ENCODE measurements at regions not wholly inside any gene's neighbourhood (a gene's known extent, or its start where the extent isn't known, plus 50 kb on each side); places are given as distances from the start of the nearest gene placed in this dataset.

DNA sequence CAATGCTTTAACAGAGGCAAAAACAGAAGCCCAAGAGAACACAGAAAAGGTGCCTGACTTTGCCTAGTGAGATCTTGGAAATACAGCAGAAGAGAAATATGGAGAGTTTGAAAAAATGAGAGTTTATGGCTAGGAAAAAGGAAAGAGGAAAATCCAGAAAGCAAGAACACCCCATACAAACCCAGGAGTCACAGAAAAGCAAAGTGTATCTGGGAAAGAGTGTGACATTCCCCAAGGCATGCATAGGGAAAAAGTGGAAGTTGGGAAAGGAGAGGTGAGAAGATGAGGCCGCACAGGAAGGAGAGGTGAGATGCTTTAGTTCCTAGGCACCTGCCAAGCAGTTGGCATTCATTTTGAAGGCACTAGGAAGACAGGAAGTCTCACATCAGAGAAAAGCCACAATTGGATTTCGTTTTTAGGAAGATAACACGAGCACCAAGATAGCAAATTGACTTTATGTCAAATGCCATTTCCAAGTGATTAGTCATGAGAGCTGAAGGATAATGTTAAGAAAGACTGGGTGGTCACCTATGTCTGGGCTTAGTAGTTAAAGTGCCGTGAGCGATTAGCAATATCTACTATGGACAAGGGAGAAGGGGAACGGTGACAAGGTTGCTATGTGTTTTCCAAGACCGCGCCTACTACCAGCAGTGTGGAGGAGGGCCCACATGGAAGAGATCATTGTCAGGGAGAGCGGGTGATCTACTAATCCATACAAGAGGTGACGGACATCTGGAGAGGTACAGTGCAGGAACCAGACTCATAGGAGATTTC, 224.1 kb upstream of the PARD3B start:
- Mint-ChIP-seq H3K27me3 (ENCODE audit: unreplicated experiment) (no peaks in the 10 kb centered on the region), H3K4me3 (ENCODE audit: unreplicated experiment) (no peak overlapping the region), H3K9me3 (ENCODE audit: unreplicated experiment) (no peaks in the 10 kb centered on the region), H3K36me3 (ENCODE audit: low read depth, unreplicated experiment) (peaks cover 3% of the 10 kb centered on the region), H3K27ac (ENCODE audit: unreplicated experiment) (peak overlapping the region; percentile 6), H3K4me1 (ENCODE audit: unreplicated experiment) (peaks cover 28% of the 10 kb centered on the region)
- TF ChIP-seq, protein P1, sequence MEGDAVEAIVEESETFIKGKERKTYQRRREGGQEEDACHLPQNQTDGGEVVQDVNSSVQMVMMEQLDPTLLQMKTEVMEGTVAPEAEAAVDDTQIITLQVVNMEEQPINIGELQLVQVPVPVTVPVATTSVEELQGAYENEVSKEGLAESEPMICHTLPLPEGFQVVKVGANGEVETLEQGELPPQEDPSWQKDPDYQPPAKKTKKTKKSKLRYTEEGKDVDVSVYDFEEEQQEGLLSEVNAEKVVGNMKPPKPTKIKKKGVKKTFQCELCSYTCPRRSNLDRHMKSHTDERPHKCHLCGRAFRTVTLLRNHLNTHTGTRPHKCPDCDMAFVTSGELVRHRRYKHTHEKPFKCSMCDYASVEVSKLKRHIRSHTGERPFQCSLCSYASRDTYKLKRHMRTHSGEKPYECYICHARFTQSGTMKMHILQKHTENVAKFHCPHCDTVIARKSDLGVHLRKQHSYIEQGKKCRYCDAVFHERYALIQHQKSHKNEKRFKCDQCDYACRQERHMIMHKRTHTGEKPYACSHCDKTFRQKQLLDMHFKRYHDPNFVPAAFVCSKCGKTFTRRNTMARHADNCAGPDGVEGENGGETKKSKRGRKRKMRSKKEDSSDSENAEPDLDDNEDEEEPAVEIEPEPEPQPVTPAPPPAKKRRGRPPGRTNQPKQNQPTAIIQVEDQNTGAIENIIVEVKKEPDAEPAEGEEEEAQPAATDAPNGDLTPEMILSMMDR (IDR thresholded peaks at IDR 0.05; ENCODE audit: unreplicated experiment) = no peak
- no peak for DNase-seq (ENCODE audit: low spot score)

DNA sequence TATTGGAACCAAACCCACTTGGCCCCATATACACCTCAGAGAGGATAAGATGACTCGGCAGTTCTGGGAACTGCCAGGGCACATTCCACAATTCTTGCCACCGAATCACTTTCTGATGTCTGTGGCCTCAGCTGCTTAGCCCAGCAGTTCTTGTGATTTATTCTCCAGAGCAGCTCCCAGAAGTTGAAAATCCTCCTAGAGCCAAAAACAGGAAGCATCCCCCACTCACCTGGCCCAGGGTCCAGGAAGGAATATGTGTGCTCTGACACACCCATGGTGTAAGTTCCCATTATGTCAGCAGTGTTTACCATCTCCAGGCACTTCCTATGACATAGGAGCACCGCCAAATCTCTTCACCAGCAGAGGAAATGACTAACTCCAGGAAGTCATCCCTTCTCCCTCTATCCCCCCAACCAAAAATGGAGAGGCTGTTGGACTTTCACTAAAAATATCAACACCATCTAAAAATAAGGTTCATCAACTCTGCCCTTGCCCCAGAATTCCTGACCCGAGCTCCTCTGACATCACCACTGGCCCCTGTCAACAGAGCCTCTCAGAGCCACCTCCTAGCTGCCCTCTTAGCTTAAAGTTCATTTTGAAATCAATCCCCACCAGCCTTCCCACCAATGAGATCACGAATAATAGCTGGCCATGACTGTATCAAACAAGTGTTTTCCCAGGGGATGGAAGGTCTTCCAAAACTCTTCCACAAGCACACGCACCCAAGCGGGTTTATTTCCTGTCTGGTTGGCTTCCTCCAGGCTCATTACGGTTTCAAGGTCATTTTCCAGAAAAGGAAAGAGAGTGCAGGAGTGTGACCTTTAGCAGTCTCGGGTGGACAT, 223.1 kb upstream of the PARD3B start:
- H3K27ac Mint-ChIP-seq (ENCODE audit: unreplicated experiment) = peak overlapping the region; percentile 92
- H3K9me3 Mint-ChIP-seq (ENCODE audit: unreplicated experiment) = no peaks in the 10 kb centered on the region
- no peak for DNase-seq (ENCODE audit: low spot score)
- TF ChIP-seq, protein P1 (IDR thresholded peaks at IDR 0.05; ENCODE audit: unreplicated experiment) = no peak
- peaks cover 3% of the 10 kb centered on the region for H3K36me3 Mint-ChIP-seq (ENCODE audit: low read depth, unreplicated experiment)
- no peaks in the 10 kb centered on the region for H3K27me3 Mint-ChIP-seq (ENCODE audit: unreplicated experiment)
- peak overlapping the region; percentile 47 for H3K4me3 Mint-ChIP-seq (ENCODE audit: unreplicated experiment)
- peaks cover 35% of the 10 kb centered on the region for H3K4me1 Mint-ChIP-seq (ENCODE audit: unreplicated experiment)

DNA sequence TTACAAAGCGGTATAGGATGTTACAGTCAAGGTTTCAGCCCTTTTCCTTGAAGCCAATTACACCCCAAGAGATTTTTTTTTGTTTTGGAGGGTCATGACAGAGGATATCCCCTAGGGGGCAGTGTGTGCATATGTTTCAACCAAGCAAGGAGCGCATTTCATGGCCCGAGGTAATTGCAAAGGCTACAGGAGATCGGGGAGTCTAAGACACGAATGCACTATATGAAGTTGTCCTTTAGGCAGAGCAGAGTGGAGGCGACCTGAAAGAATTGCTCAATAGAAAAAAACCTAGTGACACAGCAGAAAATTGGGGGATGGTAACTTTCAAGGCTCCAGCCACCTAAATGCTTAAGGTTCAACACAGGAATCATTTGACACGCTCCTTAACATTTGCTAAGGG, 219.8 kb upstream of the PARD3B start:
- no peaks in the 10 kb centered on the region for H3K9me3 Mint-ChIP-seq (ENCODE audit: unreplicated experiment)

DNA sequence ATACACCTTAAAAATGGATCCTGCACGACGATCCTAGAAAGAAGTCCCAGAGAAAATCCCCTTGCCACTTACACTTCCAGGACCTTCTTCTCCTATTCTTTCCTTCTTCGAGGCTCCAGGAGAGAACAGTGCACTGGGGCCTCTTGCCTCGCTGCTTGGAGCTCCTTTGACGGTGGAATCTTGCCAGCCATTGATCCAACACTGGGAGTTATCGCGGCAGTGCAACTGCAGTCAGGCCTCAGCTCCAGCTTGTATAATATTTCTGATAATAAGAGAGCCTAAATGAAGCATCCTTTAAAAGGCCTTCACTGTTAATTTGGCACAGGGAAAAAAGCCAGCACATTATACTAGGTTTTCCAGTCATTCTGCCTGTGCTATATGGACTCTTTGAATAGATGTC, 216.9 kb upstream of the PARD3B start:
- H3K36me3 Mint-ChIP-seq (ENCODE audit: low read depth, unreplicated experiment) = no peaks in the 10 kb centered on the region
- H3K27me3 Mint-ChIP-seq (ENCODE audit: unreplicated experiment) = no peaks in the 10 kb centered on the region
- H3K27ac Mint-ChIP-seq (ENCODE audit: unreplicated experiment) = no peak overlapping the region

More for the DNA sequence above, 219.8 kb upstream of the PARD3B start:
- H3K27ac Mint-ChIP-seq (ENCODE audit: unreplicated experiment) = peak overlapping the region; percentile 32
- no peak overlapping the region for H3K4me3 Mint-ChIP-seq (ENCODE audit: unreplicated experiment)
- TF ChIP-seq, protein P1 (IDR thresholded peaks at IDR 0.05; ENCODE audit: unreplicated experiment) = peak; percentile 98
- peaks cover 3% of the 10 kb centered on the region for H3K36me3 Mint-ChIP-seq (ENCODE audit: low read depth, unreplicated experiment)
- H3K27me3 Mint-ChIP-seq (ENCODE audit: unreplicated experiment) = no peaks in the 10 kb centered on the region
- peaks cover 42% of the 10 kb centered on the region for H3K4me1 Mint-ChIP-seq (ENCODE audit: unreplicated experiment)
- peak; percentile 77 for DNase-seq (ENCODE audit: low spot score)

More for the DNA sequence above, 216.9 kb upstream of the PARD3B start:
- TF ChIP-seq, protein P1 (IDR thresholded peaks at IDR 0.05; ENCODE audit: unreplicated experiment) = no peak
- no peak for DNase-seq (ENCODE audit: low spot score)
- Mint-ChIP-seq H3K9me3 (ENCODE audit: unreplicated experiment) (no peaks in the 10 kb centered on the region), H3K4me3 (ENCODE audit: unreplicated experiment) (no peak overlapping the region), H3K4me1 (ENCODE audit: unreplicated experiment) (peaks cover 26% of the 10 kb centered on the region)
